ENCODE measurements at regions not wholly inside any gene's neighbourhood (a gene's known extent, or its start where the extent isn't known, plus 50 kb on each side); places are given as distances from the start of the nearest gene placed in this dataset.

DNA sequence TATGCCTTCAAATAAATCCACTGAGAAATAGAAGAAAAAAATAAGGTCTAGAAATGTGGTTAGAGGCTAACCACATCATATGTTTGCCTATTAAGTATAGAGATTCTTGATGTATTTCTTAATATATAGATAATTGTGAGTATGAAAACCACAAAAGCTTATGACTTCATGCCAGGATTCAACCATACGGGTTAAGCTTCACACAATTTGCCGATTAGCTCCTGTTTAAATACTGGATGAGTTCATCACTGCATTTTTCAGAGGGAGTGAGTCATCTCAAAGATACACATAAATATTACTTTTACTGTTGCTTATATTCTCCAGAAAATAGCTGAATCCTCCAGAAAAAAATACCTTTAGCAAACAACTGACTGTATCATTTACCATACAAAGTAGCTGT lies 79.6 kb downstream of the RPL10L start:
- Histone ChIP-seq H3K9ac (ENCODE audit: insufficient read depth in 1 of 2, low read depth in 2 of 2, low read length in 2 of 2) (no peak overlapping the region), H2AFZ (ENCODE audit: low read depth, low read length) (no peak overlapping the region), H3K9me1 (ENCODE audit: control insufficient read depth, insufficient read depth, low read length) (no peaks in the 10 kb centered on the region), H3K79me2 (ENCODE audit: control insufficient read depth, insufficient read depth, low read length) (no peaks in the 10 kb centered on the region), H3K9me3 (replicated peaks; ENCODE audit: control insufficient read depth, insufficient read depth, low read depth, low read length) (no peaks in the 10 kb centered on the region), H3K27me3 (ENCODE audit: control insufficient read depth in 2 of 2, insufficient read depth in 2 of 2, low read length in 2 of 2) (no peaks in the 10 kb centered on the region), H3K4me3 (no peak overlapping the region), H3K27ac (ENCODE audit: extremely low read depth, low read depth, low read length) (no peak overlapping the region), H3K4me2 (ENCODE audit: insufficient read depth, low read length) (no peak overlapping the region), H3K36me3 (ENCODE audit: control insufficient read depth, insufficient read depth, low read length) (no peaks in the 10 kb centered on the region), H3K4me1 (replicated peaks in 1 of 2; ENCODE audit: control insufficient read depth in 2 of 2, insufficient read depth in 2 of 2, low read length in 2 of 2) (no peaks in the 10 kb centered on the region), H4K20me1 (replicated peaks; ENCODE audit: control insufficient read depth, insufficient read depth, low read length) (no peaks in the 10 kb centered on the region)
- 0% methylated on average over 2 of the region's 2 CpGs for WGBS (ENCODE audit: insufficient coverage, low coverage, missing lambda C conversion rate)
- FAIRE-seq: no peak
- intact Hi-C loops (cut with micrococcal nuclease): no loop called here
- in situ Hi-C loops (cut with MboI): no loop called here
- BruUV-seq (replicated peaks): no TSS peak
- CTCF ChIA-PET (ENCODE audit: low intra/inter-chr PET ratio): no interaction called here
- ATAC-seq: no peak
- POLR2A ChIA-PET: no interaction called here
- DNase-seq (ENCODE audit: extremely low read depth in 1 of 4, low spot score in 3 of 4): no peak
- TF ChIP-seq, protein P1, sequence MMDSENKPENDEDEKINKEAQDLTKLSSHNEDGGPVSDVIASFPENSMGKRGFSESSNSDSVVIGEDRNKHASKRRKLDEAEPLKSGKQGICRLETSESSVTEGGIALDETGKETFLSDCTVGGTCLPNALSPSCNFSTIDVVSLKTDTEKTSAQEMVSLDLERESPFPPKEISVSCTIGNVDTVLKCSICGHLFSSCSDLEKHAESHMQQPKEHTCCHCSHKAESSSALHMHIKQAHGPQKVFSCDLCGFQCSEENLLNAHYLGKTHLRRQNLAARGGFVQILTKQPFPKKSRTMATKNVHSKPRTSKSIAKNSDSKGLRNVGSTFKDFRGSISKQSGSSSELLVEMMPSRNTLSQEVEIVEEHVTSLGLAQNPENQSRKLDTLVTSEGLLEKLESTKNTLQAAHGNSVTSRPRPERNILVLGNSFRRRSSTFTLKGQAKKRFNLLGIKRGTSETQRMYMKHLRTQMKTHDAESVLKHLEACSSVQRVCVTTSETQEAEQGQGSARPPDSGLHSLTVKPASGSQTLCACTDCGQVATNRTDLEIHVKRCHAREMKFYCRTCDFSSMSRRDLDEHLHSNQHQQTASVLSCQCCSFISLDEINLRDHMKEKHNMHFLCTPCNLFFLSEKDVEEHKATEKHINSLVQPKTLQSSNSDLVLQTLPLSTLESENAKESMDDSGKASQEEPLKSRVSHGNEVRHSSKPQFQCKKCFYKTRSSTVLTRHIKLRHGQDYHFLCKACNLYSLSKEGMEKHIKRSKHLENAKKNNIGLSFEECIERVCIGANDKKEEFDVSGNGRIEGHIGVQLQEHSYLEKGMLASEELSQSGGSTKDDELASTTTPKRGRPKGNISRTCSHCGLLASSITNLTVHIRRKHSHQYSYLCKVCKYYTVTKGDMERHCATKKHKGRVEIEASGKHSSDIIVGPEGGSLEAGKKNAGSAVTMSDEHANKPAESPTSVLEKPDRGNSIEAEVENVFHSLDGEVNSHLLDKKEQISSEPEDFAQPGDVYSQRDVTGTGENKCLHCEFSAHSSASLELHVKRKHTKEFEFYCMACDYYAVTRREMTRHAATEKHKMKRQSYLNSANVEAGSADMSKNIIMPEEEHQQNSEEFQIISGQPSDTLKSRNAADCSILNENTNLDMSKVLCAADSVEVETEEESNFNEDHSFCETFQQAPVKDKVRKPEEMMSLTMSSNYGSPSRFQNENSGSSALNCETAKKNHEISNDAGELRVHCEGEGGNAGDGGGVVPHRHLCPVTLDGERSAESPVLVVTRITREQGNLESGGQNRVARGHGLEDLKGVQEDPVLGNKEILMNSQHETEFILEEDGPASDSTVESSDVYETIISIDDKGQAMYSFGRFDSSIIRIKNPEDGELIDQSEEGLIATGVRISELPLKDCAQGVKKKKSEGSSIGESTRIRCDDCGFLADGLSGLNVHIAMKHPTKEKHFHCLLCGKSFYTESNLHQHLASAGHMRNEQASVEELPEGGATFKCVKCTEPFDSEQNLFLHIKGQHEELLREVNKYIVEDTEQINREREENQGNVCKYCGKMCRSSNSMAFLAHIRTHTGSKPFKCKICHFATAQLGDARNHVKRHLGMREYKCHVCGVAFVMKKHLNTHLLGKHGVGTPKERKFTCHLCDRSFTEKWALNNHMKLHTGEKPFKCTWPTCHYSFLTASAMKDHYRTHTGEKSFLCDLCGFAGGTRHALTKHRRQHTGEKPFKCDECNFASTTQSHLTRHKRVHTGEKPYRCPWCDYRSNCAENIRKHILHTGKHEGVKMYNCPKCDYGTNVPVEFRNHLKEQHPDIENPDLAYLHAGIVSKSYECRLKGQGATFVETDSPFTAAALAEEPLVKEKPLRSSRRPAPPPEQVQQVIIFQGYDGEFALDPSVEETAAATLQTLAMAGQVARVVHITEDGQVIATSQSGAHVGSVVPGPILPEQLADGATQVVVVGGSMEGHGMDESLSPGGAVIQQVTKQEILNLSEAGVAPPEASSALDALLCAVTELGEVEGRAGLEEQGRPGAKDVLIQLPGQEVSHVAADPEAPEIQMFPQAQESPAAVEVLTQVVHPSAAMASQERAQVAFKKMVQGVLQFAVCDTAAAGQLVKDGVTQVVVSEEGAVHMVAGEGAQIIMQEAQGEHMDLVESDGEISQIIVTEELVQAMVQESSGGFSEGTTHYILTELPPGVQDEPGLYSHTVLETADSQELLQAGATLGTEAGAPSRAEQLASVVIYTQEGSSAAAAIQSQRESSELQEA (IDR thresholded peaks at IDR 0.05; ENCODE audit: low read depth): no peak
- TF ChIP-seq ZNF354B (CRISPR knock-in tag; IDR thresholded peaks at IDR 0.05) (no peak), TBP (optimal IDR thresholded peaks at IDR 0.05; ENCODE audit: low read depth, low read length) (no peak), FOXO4 (CRISPR knock-in tag; IDR thresholded peaks at IDR 0.05) (no peak), RHOXF2B (CRISPR knock-in tag; conservative IDR thresholded peaks at IDR 0.05) (no peak), EHMT2 (IDR thresholded peaks at IDR 0.05) (no peak), ZNF717 (CRISPR knock-in tag; IDR thresholded peaks at IDR 0.05) (no peak), TCF3 (CRISPR knock-in tag; IDR thresholded peaks at IDR 0.05) (no peak), FIP1L1 (IDR thresholded peaks at IDR 0.05; ENCODE audit: low read depth, low read length, poor library complexity, severe bottlenecking) (no peak), KAT7 (CRISPR knock-in tag; IDR thresholded peaks at IDR 0.05; ENCODE audit: borderline replicate concordance) (no peak), ZNF785 (CRISPR knock-in tag; IDR thresholded peaks at IDR 0.05) (no peak)
- TF ChIP-seq, protein P2, sequence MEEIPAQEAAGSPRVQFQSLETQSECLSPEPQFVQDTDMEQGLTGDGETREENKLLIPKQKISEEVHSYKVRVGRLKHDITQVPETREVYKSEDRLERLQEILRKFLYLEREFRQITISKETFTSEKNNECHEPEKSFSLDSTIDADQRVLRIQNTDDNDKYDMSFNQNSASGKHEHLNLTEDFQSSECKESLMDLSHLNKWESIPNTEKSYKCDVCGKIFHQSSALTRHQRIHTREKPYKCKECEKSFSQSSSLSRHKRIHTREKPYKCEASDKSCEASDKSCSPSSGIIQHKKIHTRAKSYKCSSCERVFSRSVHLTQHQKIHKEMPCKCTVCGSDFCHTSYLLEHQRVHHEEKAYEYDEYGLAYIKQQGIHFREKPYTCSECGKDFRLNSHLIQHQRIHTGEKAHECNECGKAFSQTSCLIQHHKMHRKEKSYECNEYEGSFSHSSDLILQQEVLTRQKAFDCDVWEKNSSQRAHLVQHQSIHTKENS (CRISPR knock-in tag; IDR thresholded peaks at IDR 0.05): no peak
- TF ChIP-seq, protein P3, sequence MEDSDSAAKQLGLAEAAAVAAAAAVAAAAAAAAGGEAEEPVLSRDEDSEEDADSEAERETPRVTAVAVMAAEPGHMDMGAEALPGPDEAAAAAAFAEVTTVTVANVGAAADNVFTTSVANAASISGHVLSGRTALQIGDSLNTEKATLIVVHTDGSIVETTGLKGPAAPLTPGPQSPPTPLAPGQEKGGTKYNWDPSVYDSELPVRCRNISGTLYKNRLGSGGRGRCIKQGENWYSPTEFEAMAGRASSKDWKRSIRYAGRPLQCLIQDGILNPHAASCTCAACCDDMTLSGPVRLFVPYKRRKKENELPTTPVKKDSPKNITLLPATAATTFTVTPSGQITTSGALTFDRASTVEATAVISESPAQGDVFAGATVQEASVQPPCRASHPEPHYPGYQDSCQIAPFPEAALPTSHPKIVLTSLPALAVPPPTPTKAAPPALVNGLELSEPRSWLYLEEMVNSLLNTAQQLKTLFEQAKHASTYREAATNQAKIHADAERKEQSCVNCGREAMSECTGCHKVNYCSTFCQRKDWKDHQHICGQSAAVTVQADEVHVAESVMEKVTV (CRISPR knock-in tag; IDR thresholded peaks at IDR 0.05): no peak

Measured in K562 (cell line).